ENCODE measurements at regions not wholly inside any gene's neighbourhood (a gene's known extent, or its start where the extent isn't known, plus 50 kb on each side); places are given as distances from the start of the nearest gene placed in this dataset.
"Not testable (repeated sequence)": the region's sequence is repeated elsewhere in the genome, so short reads cannot be mapped to it uniquely, and the experiment has no call there.

DNA sequence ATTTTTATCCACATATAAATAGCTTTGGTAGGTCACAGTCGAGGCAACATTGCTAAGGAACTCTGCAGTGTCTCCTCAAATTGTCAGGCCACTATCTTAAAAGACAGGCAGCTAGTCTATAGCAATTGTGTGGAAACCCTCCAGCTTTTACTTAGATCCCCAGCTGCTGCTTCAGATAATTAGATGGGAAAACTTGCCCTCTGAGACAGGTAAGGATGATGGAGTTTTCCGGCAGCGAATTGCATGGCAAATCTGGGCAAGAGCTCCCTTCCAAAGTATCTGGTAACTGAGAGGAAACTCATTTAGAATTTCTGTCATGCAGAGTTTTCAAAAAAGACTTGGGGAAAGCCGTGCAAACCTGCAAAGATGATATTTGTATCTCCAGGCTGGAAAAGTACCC is 886.2 kb downstream of the UQCRFS1 start:
- DNase-seq (ENCODE audit: low spot score): no peak

DNA sequence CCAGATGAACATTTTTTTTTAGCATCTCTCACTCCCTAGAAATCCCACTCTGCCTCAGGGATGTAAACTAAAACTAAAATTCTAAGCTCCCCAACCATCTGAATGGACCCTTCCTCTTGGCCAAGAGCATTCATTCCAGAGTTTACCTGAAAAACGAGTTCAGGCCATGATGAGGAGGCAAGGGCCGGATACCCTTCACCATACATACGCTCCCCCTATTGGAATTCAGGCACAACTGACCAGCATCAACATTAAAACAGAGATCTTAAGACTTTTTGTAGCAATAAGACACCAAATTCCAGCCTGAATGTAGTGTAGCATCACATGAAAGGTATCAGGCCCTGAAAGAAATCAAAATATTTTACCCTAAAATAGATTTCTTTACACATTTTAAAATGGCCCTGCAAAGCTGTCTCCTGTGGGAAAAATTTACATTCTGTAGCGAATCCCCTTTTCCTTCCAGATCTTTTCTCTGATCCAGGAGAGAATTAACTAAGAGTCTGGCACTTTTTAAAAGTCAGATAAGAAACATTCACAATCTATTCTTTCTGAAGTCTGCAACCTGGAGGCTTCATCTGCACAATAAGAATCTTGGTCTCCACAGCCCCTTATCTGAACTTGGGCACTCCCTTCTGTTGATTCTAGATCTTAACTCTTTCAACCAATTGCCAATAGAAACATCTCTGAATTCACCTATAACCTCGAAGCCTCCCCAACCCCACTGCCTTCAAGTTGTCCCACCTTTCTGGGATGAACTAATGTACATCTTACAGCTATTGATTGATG is 888.5 kb downstream of the UQCRFS1 start:
- no peak for DNase-seq (ENCODE audit: low spot score)

DNA sequence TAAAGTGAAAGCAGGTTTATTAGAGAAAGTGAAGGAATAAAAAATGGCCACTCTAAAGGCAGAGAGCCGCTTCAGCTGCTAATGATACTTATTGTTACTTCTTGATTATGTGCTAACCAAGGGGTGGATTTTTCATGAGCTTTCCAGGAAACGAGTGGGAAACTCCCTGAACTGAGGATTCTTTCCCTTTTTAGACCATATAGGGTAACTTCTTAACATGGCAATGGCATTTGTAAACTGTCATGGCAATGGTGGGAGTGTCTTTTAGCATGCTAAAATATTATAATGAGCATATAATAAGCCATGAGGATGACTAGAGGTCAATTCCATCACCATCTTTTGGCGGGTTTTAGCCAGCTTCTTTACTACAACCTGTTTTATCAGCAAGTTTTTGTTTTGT is 890.0 kb downstream of the UQCRFS1 start:
- no peak for DNase-seq (ENCODE audit: low spot score)

DNA sequence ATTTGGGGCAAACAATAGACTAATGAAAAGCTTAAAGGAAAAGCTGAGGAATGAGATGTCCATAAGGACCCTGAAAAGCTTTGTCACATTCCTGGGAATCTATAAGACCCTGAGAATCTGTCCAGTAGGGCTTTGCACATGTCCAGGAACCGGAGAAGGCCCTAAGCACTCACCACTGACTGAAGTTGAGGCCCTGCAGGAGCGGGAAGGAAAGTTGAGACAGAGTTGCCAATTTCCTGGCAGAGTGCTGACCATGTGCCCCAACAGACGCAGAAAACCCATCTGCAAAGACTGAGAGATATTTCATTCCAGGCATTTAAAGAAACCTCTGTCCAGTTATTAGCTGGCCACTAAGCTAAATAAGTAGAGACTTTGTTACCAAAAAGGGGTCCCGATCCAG is 890.5 kb downstream of the UQCRFS1 start:
- DNase-seq (ENCODE audit: low spot score): no peak

DNA sequence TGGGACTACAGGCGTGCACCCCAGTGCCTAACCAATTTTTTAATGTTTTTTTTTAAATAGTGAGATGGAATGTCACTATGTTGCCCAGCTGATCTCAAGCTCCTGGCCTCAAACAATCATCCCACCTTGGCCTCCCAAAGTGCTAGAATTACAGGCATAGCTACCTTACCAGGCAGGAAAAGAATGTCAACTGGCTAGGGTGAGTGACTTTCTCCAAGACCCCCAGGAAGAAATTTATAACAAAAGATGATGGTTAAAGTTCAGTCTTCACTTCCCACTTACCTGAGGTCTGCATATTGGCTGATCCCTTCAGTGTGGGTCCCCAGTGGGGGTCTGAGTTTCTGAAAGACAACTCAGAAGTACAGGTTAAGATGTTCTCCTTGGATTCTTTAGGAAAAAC is 893.0 kb downstream of the UQCRFS1 start:
- DNase-seq (ENCODE audit: low spot score): no peak

DNA sequence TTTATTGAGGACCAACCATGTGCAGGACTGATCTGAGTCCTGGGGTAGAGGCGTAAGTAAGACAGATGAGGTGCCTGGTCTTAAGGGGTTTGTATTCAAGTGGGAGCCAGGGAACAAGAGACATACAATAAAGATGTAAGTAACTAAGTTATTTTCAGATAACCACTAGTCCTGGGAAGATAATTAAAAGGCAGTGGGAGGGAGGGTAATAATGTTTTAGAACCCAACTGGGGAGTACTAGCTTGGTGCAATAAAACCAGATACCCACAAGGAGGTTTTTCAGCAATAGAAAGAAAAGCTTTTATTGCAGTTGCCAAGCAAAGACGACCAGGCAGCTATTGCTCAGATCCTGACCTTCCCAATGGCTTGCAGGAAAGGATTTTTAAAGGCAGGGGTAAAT is 893.7 kb downstream of the UQCRFS1 start:
- no peak for DNase-seq (ENCODE audit: low spot score)

DNA sequence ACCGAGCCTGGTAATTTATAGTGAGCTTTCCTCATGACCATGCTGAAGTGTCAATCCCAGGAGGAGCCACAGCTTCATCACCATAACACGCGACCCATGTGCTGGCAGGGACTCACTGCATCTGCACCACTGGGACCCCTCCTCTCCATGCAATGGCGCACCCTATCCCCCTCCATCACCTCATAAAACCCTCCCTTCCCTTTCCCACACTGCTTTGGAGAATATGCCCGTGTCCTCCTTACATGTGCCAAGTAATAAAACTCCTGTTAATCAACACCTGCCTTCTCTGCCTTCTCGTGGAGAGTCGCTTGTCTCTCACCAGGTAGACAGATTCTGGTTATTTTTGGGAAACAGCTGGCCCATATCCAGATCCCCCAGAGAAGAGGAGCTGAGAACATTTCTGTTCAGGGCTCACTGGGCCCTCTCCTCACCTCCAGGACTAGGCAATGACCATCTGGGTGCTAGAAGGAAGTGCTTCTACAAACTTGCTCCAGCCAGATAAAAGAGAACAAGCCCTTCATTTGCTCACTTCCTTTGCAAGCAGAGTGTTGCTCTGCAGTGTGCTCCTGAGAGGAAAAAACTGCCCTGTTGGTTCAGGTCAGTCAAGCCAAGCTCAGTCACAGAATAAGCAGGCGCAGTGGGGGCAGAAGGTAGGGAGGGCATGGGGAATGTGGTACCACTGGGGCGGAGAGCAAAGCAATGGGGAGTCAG is 894.3 kb downstream of the UQCRFS1 start:
- no peak for DNase-seq (ENCODE audit: low spot score)

DNA sequence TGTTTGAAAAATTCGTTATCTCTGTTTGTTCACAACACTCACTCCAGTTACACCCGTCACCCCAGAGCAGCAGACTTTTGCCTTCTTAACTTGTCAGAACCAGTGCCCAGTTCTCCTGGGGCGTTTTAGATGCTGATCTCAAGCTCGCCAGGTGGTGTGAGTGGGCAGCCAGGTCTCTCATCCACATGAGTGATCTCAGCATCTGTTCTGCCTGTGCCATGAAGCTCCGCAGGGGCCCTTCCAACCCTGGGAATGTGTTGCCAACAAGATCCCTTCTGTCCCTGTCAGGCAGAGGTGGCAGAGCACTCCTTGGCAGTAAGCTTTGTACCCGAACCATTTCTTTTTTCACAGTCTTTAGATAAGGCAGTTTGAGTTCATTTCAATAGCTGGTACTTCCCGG is 896.5 kb downstream of the UQCRFS1 start:
- no peak for DNase-seq (ENCODE audit: low spot score)

DNA sequence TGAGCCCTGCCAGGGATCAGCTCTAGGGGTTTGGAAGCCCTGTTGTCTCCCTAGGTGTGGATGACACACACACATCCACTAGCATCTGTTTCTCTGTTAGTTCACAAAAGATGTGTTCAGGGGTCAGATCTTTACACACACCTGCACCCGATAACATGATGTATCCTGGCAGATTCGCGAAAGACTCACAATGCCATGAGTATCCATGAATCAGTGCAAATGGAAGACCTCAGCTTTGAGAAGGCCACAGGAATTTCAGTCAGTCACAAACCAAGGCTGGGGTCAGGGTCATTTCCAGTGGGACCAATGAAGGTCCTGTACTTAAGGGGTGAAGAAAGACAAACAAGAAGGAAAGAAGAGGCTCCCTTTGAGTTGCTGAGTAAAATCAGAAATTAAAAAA is 898.2 kb downstream of the UQCRFS1 start:
- no peak for DNase-seq (ENCODE audit: low spot score)

DNA sequence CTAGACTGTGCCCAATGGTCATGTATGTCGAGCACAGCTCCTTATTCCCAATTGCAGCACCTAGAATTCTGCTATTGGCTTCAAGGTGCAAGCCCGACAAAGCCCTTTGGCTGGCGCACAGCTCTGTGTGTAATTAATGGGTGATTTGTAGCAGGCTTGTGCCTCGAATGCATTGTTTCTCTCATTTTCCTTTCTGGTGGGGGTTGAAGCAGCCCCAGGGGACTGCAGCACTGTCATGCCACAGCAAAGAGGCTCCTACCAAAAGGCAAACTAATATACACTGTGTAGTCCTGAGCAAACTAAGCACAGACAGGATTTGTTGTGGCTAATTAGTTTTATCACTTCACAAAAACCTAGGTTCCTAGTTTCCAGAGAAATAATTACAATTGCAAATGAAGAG is 898.7 kb downstream of the UQCRFS1 start:
- no peak for DNase-seq (ENCODE audit: low spot score)

DNA sequence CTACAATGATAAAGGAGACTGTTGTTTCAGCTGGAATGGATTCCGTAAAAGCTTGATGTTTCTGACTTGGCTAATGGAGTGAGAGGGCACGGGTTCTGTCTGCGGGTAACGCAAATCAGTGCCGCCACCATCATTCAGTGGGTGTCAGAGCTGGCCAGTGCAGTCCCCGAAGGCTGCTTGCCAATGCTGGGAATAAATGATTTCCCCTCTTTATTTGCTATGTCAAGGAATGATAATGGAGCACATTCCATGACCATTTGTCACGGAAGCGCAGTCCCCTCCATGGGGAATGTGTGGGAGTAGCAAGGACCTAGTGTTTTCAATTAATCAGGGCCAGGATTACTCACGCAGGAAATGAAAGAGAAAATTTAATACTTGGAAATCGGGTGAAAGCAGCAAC is 899.3 kb downstream of the UQCRFS1 start:
- DNase-seq (ENCODE audit: low spot score): no peak

DNA sequence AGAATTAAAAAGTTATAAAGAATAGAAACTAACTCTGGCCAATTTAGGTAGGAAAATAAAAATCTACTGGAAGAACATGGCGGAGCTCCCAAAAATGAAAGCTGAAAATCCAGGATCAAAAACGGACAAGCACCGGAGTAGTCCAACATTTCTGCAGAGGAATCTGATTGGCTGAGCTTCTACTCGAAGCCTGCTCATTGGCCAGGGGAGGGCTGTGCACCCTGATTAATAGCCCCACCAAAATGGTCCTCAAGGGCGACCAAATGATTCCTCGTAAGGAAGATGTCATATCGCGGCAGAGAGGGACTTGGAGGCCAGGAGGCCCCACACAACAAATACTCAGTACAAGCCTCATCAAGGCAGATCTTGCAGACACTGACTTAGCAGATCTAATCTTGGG is 900.7 kb downstream of the UQCRFS1 start:
- no peak for DNase-seq (ENCODE audit: low spot score)

DNA sequence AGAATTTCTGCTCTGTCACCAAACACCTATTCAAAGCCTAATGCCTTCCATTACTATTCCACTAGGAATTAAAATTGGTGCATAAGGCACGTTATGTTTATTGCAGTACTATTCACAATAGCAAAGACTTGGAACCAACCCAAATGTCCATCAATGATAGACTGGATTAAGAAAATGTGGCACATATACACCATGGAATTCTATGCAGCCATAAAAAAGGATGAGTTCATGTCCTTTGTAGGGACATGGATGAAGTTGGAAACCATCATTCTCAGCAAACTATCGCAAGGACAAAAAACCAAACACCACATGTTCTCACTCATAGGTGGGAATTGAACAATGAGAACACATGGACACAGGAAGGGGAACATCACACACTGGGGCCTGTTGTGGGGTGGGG is 902.1 kb downstream of the UQCRFS1 start:
- not testable (repeated sequence) for DNase-seq (ENCODE audit: low spot score)

DNA sequence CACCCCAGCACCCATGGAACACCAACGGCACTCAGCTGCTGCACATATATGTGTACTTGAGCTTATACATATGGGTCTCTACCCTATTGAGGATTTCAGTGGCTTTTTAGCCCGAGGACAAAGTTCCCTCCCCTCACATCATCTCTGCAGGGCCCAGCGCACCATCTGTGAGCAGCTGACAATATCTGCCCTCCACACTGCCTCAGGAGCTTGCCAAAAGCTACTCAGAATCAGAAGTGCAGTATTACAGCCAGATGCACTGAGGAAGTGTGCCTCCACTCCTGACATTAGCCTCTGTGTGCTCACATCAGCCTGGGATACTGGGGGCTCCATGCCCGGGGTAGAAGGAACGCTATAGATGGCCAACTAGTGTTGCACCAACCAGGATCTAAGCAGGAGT is 903.9 kb downstream of the UQCRFS1 start:
- no peak for DNase-seq (ENCODE audit: low spot score)

DNA sequence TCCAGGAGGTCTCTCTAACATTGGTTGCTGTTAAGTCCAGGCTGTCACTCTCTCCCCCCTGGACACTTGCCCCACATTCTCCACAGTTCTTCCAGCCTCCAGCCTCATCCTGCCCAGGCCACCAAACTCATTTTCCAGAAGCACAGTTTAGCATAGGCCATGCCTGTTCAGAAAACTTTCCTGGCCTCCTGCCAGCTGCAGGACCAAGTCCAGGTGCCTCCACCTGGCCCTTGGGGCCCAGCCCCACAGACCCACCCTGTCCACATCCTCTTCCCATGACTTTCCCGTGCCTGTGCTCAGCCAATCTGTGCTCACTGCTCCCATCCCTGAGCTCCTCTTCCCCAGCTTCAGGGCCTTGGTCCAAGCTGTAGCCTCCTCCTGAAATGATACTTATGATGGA is 905.0 kb downstream of the UQCRFS1 start:
- DNase-seq (ENCODE audit: low spot score): no peak

DNA sequence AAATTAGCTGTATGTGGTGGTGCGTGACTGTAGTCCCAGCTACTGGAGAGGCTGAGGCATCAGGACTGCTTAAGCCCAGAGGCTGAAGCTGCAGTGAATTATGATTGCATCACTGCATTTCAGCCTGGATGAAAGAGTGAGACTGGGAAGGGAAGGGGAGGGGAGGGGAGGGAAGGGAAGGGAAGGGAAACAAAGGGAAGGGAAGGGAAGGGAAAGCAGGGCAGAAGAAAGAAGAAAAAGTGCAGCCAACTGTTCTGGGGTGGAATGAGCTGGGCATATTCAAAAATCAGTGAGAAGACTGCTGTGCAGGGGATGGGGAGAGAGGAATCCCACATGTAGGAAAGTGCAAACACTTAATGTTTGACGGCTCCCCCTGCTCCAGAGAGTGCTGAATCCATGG is 905.5 kb downstream of the UQCRFS1 start:
- no peak for DNase-seq (ENCODE audit: low spot score)

DNA sequence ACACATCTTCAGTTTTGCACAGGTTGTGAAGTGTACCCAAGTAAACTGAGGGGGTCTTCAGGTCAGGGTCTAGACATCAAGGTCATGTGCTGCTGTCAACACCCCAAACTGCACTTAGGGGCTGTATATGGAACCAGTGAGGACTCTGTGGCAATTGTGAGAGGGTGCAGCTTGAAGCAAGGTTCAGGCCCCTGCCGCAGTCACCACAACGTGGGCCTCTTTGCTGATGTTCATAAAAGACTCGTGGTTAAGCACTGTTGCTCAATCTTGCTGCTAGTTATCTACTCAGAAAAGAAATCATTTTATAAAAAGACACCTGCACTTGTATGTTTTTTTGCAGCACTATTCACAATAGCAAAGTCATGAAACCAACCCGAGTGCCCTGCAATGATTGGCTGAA is 907.4 kb downstream of the UQCRFS1 start:
- DNase-seq (ENCODE audit: low spot score): no peak

DNA sequence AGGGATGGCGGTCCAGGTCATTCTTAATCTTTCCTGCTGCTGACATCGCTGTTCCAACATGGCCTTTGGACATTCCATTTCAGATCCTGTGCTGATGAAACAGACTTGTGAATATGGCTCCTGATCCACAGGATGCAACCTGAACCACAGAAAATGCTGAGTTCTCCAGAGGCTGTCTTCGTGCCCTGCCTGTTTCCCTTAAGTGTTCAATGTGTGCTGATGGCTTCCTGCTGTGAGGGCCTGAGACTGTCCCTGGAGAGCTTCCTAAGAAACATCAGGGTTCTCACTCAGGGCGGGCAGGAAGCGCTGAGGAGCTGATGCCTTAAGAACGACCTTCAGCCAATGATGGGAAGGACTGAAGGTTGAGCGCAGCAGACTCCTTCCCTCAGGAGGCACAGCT is 909.4 kb downstream of the UQCRFS1 start:
- DNase-seq (ENCODE audit: low spot score): no peak

DNA sequence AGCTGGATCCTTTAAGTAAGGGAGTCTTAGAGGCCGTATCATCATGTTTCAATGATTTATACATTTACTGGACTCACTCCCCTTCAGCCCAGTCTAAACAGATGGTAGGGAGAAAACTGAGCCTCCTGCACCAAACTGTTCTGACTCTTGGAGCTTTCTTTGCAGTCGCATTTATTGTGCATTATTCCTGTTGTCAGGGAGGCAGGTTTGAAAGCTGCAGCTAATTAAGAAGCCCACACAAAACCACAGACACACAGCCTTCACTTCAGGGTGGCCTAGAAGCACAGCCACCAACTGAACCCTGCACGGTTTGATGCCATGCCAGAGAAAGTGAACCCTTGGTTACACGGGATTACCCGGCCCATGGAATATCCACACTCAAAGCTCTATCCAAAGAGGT is 911.0 kb downstream of the UQCRFS1 start:
- no peak for DNase-seq (ENCODE audit: low spot score)

DNA sequence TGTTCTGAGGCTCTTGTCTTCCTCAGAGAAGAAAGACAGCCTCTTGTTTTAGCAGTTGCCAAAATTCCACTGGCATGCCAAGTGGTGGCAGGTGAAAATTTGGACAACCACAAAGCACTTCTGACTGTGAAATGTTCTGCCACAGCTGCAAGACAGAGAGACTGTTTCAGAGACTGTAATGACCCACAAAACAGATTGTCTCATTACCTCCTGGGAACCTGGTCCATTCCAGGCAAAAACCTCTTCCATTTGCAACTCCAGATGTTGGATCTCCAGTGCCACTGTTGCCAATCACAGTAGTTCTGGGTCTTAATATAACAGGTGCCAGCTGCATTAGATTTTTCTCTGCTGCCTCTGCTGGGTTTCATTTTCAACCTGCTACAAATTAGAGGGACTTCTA is 911.5 kb downstream of the UQCRFS1 start:
- DNase-seq (ENCODE audit: low spot score): no peak

DNA sequence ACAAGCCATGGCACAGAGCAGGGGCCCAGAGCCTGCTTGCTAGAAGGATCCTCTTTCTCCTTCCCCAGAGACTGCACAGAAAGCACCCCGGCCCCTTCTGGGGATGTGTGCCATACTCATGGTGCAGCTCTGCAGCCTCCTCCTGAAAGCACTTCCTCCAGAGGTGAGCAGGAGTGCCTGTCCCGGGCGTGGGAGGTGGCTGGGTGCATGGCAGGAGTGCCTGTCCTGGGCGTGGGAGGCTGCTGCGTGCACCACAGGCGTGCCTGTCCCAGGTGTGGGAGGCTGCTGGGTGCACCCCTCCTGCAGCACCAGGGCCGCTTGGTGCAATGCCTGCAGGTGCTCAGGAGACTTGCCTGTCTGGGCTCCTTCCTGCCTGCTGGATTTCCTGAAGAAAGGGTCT is 913.3 kb downstream of the UQCRFS1 start:
- no peak for DNase-seq (ENCODE audit: low spot score)

DNA sequence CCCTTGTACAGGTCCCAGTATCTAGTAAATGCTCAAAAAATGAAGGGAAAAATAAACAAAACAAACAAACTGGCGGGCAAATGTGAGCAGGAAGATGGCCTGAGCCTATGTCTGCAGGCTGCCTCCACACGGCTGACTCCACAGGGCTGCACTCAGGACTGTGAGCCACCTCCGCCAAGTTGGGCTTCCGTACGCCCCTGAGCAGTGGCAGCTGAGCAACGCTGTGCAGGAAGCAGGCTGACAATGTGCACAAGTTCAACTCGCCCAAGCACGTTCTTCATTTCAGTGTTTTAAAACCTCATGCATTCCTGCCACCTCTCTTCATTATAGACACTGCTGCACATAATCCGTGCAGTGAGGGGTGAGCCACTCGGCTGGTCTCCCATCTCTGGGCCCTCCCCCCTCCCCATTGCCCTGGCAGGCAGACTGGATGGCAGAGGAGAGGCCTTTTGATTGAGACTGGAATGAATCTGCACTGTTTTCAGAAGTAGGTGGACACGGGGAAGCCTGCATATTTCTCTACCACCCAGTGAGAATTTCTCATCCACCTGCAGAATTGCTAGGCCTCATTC is 915.3 kb downstream of the UQCRFS1 start:
- no peak for DNase-seq (ENCODE audit: low spot score)

DNA sequence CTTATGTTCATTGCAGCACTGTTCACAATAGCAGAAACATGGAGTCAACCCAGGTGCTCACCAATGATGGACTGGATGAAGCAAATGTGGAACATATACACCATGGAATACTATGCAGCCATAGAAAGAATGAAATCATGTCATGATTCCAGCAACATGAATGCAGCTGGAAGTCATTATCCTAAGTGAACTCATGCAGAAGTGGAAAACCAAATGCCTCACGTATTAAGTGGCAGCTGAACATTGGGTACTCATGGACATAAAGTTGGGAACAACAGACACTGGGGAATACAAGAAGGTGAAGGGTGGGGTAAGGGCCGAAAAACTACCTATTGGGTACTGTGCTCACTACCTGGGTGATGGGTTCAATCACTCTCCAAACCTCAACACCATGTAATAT is 915.9 kb downstream of the UQCRFS1 start:
- no peak for DNase-seq (ENCODE audit: low spot score)

Measured in HT-29 (cell line).